GM23338 (cell line): ENCODE measurements at regions not wholly inside any gene's neighbourhood (a gene's known extent, or its start where the extent isn't known, plus 50 kb on each side); places are given as distances from the start of the nearest gene placed in this dataset.

Source experiments
- CREB1 ChIP-seq: fragments of 250-450 bp; sonication (Bioruptor Pico); IDR thresholded peaks from 2 replicates; pipeline ENCODE4 v1.5.0; 2020; ENCODE audit warnings: low read depth, mild to moderate bottlenecking, moderate library complexity
- EZH2 ChIP-seq: fragments of 200-600 bp; sonication (generic); IDR thresholded peaks from one replicate; pipeline ENCODE4 v1.8.0; 2017; ENCODE audit warnings: antibody characterized with exemption, mild to moderate bottlenecking, low read depth; ENCODE audit not compliant: unreplicated experiment
- EZH2phosphoT487 ChIP-seq: fragments of 200-600 bp; sonication (generic); IDR thresholded peaks from one replicate; pipeline ENCODE4 v1.8.1; 2018; ENCODE audit warnings: antibody characterized with exemption; ENCODE audit not compliant: unreplicated experiment
- JUNB ChIP-seq: IDR thresholded peaks from one replicate; pipeline ENCODE4 v1.6.1; 2016; ENCODE audit warnings: antibody characterized with exemption; ENCODE audit not compliant: unreplicated experiment
- NANOG ChIP-seq: IDR thresholded peaks from 2 replicates; pipeline ENCODE4 v1.6.1; 2016; ENCODE audit warnings: antibody characterized with exemption, borderline replicate concordance
- STAT1 ChIP-seq: IDR thresholded peaks from one replicate; pipeline ENCODE4 v1.6.1; 2016; ENCODE audit warnings: antibody characterized with exemption; ENCODE audit not compliant: unreplicated experiment
- ZNF114 ChIP-seq: fragments of 250-450 bp; sonication (Bioruptor Pico); IDR thresholded peaks from 2 replicates; pipeline ENCODE4 v1.5.0; 2020; ENCODE audit warnings: mild to moderate bottlenecking, moderate library complexity
- ZNF331 ChIP-seq: fragments of 250-450 bp; sonication (Bioruptor Pico); IDR thresholded peaks from 2 replicates; pipeline ENCODE4 v1.5.0; 2020; ENCODE audit warnings: low read depth, mild to moderate bottlenecking, moderate library complexity
- ZNF462 ChIP-seq: fragments of 250-450 bp; sonication (Bioruptor Pico); IDR thresholded peaks from 2 replicates; pipeline ENCODE4 v1.5.0; 2020; ENCODE audit warnings: mild to moderate bottlenecking, moderate library complexity
- TF ChIP-seq, protein P1 (sequence below), 2 experiments: fragments of 200-600 bp in 1 of 2; sonication (generic) in 1 of 2; conservative IDR thresholded peaks; 2 replicates each; pipeline versions ENCODE4 v1.5.1 to v1.6.1; 2016 to 2017; ENCODE audit warnings: antibody characterized with exemption in 2 of 2, low read depth in 2 of 2, mild to moderate bottlenecking in 2 of 2, moderate library complexity in 1 of 2
- TF ChIP-seq, protein P2 (sequence below): IDR thresholded peaks from 2 replicates; pipeline ENCODE4 v1.6.1; 2016; ENCODE audit warnings: antibody characterized with exemption

DNA sequence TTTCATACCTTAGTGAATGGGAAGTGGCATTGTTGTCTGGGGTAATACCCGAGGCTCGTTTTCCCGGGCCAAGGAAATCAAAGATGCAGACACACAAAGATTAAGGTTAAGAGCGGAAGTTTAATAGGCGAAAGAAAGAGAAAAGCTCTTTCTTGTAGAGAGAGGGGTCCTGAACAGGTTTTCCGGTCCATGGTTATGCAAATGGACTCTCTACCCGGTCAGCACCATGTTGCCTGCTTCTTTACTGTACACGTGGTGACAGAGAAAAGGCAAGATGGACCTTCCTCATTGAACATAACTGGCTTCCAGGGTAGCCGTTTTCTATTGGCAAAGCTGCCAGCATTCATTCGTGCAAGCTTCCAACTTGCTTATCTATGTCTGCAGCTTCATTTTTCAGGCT, 2063.5 kb downstream of the SUCLG1 start (continued):
- TF ChIP-seq ZNF462 (CRISPR knock-in tag): no peak
- no peak for TF ChIP-seq JUNB
- no peak for TF ChIP-seq ZNF114
- TF ChIP-seq EZH2phosphoT487: no peak
- TF ChIP-seq, protein P1, sequence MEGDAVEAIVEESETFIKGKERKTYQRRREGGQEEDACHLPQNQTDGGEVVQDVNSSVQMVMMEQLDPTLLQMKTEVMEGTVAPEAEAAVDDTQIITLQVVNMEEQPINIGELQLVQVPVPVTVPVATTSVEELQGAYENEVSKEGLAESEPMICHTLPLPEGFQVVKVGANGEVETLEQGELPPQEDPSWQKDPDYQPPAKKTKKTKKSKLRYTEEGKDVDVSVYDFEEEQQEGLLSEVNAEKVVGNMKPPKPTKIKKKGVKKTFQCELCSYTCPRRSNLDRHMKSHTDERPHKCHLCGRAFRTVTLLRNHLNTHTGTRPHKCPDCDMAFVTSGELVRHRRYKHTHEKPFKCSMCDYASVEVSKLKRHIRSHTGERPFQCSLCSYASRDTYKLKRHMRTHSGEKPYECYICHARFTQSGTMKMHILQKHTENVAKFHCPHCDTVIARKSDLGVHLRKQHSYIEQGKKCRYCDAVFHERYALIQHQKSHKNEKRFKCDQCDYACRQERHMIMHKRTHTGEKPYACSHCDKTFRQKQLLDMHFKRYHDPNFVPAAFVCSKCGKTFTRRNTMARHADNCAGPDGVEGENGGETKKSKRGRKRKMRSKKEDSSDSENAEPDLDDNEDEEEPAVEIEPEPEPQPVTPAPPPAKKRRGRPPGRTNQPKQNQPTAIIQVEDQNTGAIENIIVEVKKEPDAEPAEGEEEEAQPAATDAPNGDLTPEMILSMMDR (conservative IDR thresholded peaks at IDR 0.05; ENCODE audit: low read depth in 2 of 2): no peak
- TF ChIP-seq, protein P2, sequence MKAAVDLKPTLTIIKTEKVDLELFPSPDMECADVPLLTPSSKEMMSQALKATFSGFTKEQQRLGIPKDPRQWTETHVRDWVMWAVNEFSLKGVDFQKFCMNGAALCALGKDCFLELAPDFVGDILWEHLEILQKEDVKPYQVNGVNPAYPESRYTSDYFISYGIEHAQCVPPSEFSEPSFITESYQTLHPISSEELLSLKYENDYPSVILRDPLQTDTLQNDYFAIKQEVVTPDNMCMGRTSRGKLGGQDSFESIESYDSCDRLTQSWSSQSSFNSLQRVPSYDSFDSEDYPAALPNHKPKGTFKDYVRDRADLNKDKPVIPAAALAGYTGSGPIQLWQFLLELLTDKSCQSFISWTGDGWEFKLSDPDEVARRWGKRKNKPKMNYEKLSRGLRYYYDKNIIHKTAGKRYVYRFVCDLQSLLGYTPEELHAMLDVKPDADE: no peak
- no peak for TF ChIP-seq ZNF331 (CRISPR knock-in tag)
- TF ChIP-seq NANOG: no peak
- TF ChIP-seq CREB1 (CRISPR knock-in tag): no peak
- no peak for TF ChIP-seq EZH2
- TF ChIP-seq STAT1: no peak
